GM18858 (cell line): ENCODE measurements at regions not wholly inside any gene's neighbourhood (a gene's known extent, or its start where the extent isn't known, plus 50 kb on each side); places are given as distances from the start of the nearest gene placed in this dataset.
A peak's percentile ranks its signal among the peaks of the same experiment; 100 is the strongest.
"Not testable (repeated sequence)": the region's sequence is repeated elsewhere in the genome, so short reads cannot be mapped to it uniquely, and the experiment has no call there.

Source experiments
- ATAC-seq: cut with Tn5 transposase; IDR thresholded peaks from one replicate; pipeline ENCODE4 v1.9.1; 2021; ENCODE audit not compliant: unreplicated experiment

DNA sequence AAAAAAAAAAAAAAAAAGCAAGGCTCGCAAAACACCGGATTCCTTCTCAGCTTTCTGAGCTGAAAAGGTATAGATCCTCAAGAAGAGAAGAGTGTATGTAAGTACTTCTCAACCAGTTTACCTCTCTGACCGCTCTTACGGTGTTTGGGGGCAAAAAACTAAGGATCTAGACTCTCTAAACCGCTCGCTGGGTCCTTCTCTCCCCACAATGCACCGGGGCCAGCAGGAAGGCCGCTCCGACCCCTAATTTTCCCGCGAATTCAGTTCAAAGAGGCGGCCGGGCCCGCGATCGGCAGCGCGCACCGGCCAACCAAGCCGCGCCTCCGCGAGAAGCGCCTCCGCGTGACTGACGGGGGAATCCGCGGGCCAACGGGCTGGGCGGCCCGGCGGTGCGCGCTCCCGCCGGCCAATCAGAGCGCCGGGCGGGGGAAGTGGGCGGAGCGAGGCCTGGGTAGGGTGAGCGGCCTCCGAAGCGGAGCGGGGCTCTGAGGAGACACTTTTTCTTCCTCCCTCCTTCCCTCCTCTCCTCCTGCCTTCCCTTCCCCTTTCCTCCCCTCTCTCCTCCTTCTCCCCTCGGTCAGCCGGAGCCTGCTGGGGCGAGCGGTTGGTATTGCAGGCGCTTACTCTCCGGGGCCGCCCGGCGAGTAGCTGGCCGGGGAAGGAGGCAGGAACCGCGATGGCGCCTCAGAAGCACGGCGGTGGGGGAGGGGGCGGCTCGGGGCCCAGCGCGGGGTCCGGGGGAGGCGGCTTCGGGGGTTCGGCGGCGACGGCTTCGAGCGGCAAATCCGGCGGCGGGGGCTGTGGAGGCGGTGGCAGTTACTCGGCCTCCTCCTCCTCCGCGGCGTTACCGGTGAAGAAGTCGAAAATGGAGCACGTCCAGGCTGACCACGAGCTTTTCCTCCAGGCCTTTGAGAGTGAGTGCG, 93.0 kb downstream of the CRLF3 start:
- peak; percentile 81 for ATAC-seq

GRCh38 chr17:30730837-30731209, 93.7 kb downstream of the CRLF3 start:
- not testable (repeated sequence) for ATAC-seq

- ATAC-seq, result not testable (repeated sequence)
These were observed 94.2 kb downstream of the CRLF3 start for GRCh38 chr17:30730171-30730836.

DNA sequence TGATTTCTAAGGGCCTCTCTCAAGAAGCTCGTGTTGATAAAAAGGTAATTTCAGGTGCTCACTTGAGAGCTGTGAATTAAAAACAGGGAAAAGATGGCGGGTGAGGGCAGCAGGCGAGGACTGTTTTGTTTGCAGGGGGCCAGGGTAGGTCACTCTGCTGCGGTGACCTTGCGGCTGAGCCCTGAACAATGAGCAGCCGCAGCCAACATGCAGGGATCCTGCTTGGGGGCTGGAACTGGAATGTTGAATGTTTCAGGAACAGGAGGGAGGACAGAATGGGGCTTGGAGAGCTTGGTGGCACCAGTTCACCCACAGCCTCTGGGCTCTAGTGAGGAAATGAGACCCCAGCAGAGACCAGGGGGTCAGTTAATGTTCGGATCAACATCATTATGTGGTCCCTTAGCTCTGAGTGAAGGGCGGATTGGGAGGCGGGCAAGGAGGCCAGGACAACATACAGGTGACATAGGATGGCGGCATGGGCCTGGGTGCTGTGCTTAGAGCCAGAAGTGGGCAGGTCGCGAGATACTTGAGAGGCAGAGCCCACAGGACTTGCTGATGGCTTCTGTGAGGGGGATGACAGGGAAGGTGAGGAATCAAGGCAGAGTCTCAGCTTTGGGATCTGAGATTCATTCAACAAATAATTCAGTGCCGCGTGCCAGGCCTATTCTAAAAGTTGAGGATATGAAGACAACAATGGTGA, 94.9 kb downstream of the CRLF3 start:
- not testable (repeated sequence) for ATAC-seq

- ATAC-seq, result not testable (repeated sequence)
These were observed 97.0 kb downstream of the CRLF3 start for GRCh38 chr17:30727517-30727916.

- ATAC-seq, result not testable (repeated sequence)
These were observed 97.8 kb downstream of the CRLF3 start for GRCh38 chr17:30726734-30727133.

GRCh38 chr17:30726310-30726709, 98.2 kb downstream of the CRLF3 start:
- not testable (repeated sequence) for ATAC-seq

- ATAC-seq, result not testable (repeated sequence)
These were observed 100.3 kb downstream of the CRLF3 start for GRCh38 chr17:30724034-30724650.

DNA sequence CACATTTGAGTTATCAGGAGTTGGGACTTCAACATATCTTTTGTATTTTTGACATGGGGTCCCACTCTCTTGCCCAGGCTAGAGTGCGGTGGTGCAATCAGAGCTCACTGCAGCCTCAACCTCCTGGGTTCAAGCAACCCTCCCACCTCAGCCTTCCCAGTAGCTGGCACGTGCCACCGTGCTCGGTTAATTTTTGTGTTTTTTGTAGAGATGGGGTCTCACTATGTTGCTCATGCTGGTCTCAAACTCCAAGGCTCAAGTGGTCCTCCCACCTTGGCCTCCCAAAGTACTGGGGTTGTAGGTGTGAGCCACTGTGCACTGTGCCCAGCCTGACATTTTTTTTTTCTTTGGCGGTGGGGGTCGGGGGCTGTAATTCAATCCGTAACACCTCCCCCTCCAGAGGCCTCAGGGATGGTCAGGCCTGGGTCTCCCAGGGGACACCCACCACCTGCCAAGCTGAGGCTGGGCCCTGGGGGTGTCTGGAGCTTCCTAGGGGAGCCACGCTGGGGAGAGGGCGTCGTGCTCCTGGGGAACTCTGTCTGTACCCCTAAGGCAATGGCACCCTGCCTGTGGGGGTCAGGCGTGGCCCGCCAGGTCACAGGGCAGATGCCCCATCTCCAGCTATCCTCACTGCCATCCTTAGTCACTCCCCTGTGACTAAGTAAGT, 102.2 kb downstream of the CRLF3 start:
- not testable (repeated sequence) for ATAC-seq

DNA sequence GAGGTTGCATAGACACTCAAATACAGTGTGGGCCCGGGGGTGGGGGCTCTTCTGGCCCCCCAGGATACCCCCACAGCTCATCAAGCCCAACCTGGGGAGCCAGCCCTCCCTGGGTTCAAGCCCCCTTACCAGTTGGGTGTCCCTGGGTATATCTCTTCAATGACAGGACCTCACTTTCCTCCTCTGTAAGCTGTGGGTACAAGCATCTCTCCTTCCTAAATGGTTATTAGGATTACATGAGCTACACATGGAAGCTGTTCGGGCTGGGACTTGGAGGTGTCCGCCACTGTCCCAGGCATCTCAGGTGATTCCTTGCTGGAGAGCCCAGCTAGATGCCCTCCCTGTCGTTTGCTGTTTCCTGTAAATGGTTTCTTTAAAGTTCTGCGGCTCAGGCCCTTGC, 103.5 kb downstream of the CRLF3 start:
- not testable (repeated sequence) for ATAC-seq

GRCh38 chr17:30720013-30720471, 104.5 kb downstream of the CRLF3 start:
- no peak for ATAC-seq

DNA sequence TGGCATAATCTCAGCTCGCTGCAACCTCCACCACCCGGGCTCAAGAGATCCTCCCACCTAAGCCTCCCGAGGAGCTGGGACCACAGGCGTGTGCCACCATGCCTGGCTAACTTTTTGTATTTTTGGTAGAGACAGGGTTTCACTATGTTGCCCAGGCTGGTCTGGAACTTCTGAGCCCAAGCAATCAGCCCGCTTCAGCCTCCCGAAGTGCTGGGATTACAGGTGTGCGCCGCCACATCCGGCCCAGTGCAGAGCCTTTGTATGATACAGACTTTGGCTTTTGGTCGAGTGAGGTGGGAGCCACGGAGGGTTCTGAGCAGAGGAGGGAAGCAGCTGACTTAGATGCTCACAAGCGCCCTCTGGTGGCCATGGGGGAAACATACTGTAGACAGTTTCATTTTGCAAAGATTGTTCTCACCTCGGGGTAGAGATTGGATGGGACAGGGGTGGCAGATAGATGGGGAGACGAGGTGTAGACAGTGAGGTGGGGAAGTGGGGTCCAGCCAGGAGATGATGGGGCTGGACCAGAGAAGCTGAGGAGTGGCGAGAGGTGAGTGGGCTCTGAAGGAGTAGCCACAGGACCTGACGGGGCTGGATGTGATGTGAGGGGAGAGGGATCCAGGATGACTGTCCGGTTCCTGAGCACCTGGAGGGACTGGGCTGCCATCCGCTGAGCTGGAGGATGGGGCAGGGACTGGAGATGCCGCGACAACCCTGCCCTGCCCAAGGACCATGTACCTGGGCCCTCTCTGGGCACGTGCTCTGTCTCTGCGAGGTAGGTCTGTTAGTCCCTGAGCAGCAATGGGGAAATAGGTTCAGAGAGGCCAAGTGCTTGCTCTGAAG, 105.1 kb downstream of the CRLF3 start:
- not testable (repeated sequence) for ATAC-seq

DNA sequence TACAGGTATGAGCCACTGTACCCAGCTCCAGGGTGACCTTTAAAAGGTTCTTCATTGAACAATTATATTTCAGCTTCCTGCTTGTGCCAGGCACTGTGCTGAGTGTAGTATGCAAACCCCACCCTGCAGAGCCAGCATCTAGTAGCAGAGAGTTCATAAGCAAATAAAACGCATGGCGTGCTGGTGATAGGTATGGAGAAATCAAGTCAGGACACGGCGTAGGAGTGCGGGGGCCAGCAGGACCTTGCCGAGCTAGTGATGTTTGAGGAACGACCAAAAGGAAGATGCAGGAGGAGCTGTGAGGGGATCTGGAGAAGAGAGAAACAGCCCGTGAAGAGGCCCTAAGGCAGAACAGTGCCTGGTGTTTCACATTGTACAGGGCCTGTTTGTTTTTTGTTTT, 105.8 kb downstream of the CRLF3 start:
- not testable (repeated sequence) for ATAC-seq

DNA sequence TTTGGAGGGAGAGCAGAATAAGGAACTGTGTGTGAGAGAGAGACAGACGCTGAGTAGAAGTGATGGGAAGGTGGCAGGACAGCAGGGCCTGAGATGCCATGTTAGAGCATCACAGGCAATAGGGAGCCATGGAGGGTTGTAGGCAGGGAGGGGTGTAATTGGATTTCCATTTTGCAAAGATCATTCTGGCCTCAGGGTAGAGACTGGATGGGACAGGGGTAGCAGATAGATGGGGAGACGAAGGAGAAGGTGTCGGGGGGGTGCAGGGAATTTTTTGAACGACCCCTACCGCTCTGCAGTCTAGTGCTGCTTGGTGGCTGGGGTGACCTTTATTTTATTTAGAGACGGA, 106.4 kb downstream of the CRLF3 start:
- ATAC-seq, result not testable (repeated sequence)

- no peak for ATAC-seq
These were observed 107.0 kb downstream of the CRLF3 start for GRCh38 chr17:30717291-30718098.

DNA sequence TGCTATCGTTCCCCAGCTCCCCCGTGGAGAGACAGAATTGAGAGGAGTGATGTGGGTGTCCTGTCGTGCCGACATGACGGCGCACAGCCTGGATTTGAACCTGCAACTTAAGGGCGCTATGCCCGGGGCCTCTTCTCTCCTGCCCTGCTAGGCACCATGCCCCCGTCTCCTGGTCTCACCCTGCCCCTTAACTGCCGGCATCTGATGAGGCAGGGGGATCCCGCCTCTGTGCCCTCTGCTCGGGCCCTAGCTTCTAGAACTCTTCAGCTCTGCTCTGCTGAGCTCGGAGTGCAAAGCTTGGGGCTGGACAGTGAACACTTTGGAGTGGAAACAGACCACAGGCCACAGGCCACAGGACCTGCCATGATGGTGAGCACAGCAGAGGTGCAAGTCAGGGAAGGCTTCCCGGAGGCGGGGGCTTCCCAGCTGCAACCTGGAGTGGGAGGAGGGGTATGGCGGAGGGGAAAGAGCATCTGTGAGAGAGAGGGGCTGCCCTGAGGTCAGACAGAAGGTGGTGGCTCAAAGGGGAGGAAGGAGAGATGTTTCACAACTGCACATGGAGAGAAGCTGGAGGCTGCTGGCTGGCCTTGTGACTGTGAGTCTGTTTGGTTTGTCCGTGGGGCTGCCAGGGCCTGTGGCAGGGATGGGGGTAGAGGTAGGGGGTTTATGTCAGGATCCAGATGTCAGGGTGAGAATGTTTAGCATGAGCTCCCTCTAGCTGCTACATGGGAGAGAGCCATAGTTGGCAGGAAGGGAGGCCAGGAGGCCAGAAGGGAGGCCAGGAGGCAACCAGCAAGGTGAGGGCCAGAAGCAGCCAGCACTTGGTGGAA, 107.8 kb downstream of the CRLF3 start:
- ATAC-seq, result no peak

DNA sequence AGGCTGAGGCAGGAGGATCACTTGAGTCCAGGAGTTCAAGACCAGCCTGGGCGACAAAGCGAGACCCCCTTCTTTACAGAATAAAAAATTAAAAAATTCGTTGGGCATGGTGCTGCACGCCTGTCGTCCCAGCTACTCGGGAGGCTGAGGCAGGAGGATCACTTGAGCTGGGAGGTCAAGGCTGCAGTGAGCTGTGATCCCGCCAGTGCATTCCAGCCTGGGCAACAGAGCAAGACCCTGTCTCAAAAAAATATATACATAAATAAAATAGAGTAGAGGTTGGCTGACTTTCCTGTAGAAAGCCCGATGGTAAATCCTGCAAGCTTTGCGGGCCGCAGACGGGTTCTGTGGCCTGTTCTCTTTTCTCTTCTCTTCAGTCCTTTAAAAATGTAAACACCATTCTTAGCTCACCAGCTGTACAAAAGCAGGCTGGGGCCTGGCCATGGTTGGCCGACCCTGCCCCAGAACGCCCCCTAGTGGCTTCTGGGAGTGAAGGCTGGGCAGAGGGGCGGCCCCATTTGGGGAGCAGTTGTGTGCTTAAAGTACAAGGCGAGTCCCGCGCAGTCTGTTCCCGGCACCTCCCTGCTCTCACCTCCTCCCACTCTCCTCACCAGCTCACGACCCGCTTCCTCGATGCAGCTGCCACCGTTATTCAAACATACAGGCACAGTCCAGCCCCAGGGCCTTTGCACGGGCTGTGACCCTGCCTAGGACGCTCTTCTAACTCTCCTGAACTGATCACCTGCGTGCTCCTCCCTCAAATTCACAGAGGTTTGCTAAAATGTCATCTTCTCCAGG, 109.5 kb downstream of the CRLF3 start:
- ATAC-seq, result not testable (repeated sequence)
